ENCODE measurements at regions not wholly inside any gene's neighbourhood (a gene's known extent, or its start where the extent isn't known, plus 50 kb on each side); places are given as distances from the start of the nearest gene placed in this dataset.
"Not testable (repeated sequence)": the region's sequence is repeated elsewhere in the genome, so short reads cannot be mapped to it uniquely, and the experiment has no call there.

- Histone ChIP-seq H4K20me1 (ENCODE audit: insufficient read depth, poor library complexity, severe bottlenecking) (no peaks in the 10 kb centered on the region), H3K79me2 (no peaks in the 10 kb centered on the region), H3K27ac (no peak overlapping the region), H3K4me1 (ENCODE audit: insufficient read depth) (no peaks in the 10 kb centered on the region), H3K4me3 (no peak overlapping the region), H3K27me3 (no peaks in the 10 kb centered on the region), H3K9me3 (ENCODE audit: low read depth) (no peaks in the 10 kb centered on the region), H2AFZ (no peak overlapping the region), H3K36me3 (replicated peaks; ENCODE audit: insufficient read depth, low read depth) (no peaks in the 10 kb centered on the region), H3K9me2 (replicated peaks; ENCODE audit: insufficient read depth) (no peaks in the 10 kb centered on the region), H3K4me2 (no peak overlapping the region)
- TF ChIP-seq EZH2phosphoT487 (IDR thresholded peaks at IDR 0.05; ENCODE audit: low read depth, severe bottlenecking, unreplicated experiment) (no peak), EZH2 (IDR thresholded peaks at IDR 0.05; ENCODE audit: borderline replicate concordance) (no peak), CTCF (IDR thresholded peaks at IDR 0.05; ENCODE audit: poor library complexity) (no peak)
- WGBS (ENCODE audit: low lambda C conversion rate, missing lambda C conversion rate), result 100% methylated on average over 1 of the region's 1 CpG
- no peak for DNase-seq (ENCODE audit: low spot score)
These were observed 451.6 kb downstream of the SOX11 start for GRCh38 chr2:6143812-6144211.

DNA sequence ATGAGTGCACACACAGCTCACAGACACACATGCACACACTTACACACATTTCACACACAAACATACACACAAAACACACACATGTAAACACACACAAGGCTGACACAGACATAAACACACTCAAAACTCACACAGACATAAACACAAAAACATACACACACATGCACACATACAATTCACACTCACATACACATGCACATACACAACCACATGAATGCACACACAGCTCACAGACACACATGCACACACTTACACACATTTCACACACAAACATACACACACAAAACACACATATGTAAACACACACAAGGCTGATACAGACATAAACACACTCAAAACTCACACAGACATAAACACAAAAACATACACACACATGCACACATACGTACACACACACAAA lies 455.0 kb downstream of the SOX11 start:
- H3K4me3 ChIP-seq; H3K9me2 ChIP-seq (replicated peaks; ENCODE audit: insufficient read depth); H4K20me1 ChIP-seq (ENCODE audit: insufficient read depth, poor library complexity, severe bottlenecking); H3K4me2 ChIP-seq; H3K9me3 ChIP-seq (ENCODE audit: low read depth); H3K79me2 ChIP-seq; H3K27ac ChIP-seq; DNase-seq (ENCODE audit: low spot score); H3K36me3 ChIP-seq (replicated peaks; ENCODE audit: insufficient read depth, low read depth); H3K27me3 ChIP-seq; H3K4me1 ChIP-seq (ENCODE audit: insufficient read depth); H2AFZ ChIP-seq: not testable (repeated sequence)
- 96% methylated on average over 1 of the region's 1 CpG for WGBS (ENCODE audit: low lambda C conversion rate, missing lambda C conversion rate)

DNA sequence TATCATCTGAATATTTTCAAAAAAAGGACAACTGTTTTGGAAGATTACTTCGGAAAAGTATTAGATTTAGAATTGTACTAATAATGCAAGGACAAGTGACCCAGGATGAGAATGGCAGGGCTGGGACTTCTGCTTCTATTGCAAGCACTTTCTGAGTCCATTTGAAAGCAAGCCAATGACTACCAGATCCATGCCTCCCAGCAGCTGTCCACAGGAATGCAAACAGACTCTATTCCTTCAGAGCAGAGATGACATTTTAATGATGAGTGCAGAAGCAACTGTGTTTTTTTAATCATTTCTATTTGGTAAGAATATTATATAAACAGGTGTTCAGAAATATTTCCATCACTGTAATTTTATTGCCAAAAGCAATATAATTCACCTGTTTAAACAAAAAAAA lies 456.7 kb downstream of the SOX11 start:
- Histone ChIP-seq H2AFZ (no peak overlapping the region), H4K20me1 (ENCODE audit: insufficient read depth, poor library complexity, severe bottlenecking) (no peaks in the 10 kb centered on the region), H3K27ac (no peak overlapping the region), H3K4me3 (no peak overlapping the region), H3K9me2 (replicated peaks; ENCODE audit: insufficient read depth) (no peaks in the 10 kb centered on the region), H3K79me2 (no peaks in the 10 kb centered on the region), H3K27me3 (no peaks in the 10 kb centered on the region), H3K36me3 (replicated peaks; ENCODE audit: insufficient read depth, low read depth) (no peaks in the 10 kb centered on the region), H3K9me3 (ENCODE audit: low read depth) (no peaks in the 10 kb centered on the region), H3K4me2 (no peak overlapping the region), H3K4me1 (ENCODE audit: insufficient read depth) (no peaks in the 10 kb centered on the region)
- 84% methylated on average over 1 of the region's 1 CpG for WGBS (ENCODE audit: low lambda C conversion rate, missing lambda C conversion rate)
- TF ChIP-seq CTCF (IDR thresholded peaks at IDR 0.05; ENCODE audit: poor library complexity), result no peak
- TF ChIP-seq EZH2phosphoT487 (IDR thresholded peaks at IDR 0.05; ENCODE audit: low read depth, severe bottlenecking, unreplicated experiment), result no peak
- TF ChIP-seq EZH2 (IDR thresholded peaks at IDR 0.05; ENCODE audit: borderline replicate concordance), result no peak
- no peak for DNase-seq (ENCODE audit: low spot score)

DNA sequence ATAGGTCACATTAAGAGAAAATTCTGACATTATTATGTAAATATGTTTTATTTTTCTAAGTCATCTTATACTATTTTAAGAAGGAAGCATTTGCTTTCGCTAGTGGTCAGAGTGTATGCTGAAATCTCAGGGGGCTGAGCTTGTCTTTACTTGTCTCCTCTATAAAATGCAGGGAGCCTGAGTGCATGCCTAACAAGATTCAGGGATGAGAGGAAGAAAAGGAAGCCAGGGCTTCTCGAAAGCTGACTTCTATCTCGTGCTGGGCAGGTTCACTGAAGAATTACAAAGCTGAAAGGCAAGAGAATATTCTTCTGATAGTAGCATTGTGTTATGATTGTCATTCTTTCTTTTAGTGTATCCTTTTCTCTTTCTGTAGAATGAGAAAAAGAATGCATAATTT lies 467.4 kb downstream of the SOX11 start:
- no peak overlapping the region for H2AFZ ChIP-seq
- WGBS (ENCODE audit: low lambda C conversion rate, missing lambda C conversion rate), result 46% methylated on average over 3 of the region's 3 CpGs
- H3K4me2 ChIP-seq, result no peak overlapping the region

More for the DNA sequence above, 467.4 kb downstream of the SOX11 start:
- no peak for DNase-seq (ENCODE audit: low spot score)
- Histone ChIP-seq H4K20me1 (ENCODE audit: insufficient read depth, poor library complexity, severe bottlenecking) (no peaks in the 10 kb centered on the region), H3K79me2 (no peaks in the 10 kb centered on the region), H3K27me3 (no peaks in the 10 kb centered on the region), H3K4me1 (ENCODE audit: insufficient read depth) (no peaks in the 10 kb centered on the region), H3K36me3 (replicated peaks; ENCODE audit: insufficient read depth, low read depth) (no peaks in the 10 kb centered on the region), H3K9me2 (replicated peaks; ENCODE audit: insufficient read depth) (no peaks in the 10 kb centered on the region), H3K9me3 (ENCODE audit: low read depth) (no peaks in the 10 kb centered on the region), H3K4me3 (no peak overlapping the region), H3K27ac (no peak overlapping the region)
- TF ChIP-seq EZH2phosphoT487 (IDR thresholded peaks at IDR 0.05; ENCODE audit: low read depth, severe bottlenecking, unreplicated experiment) (no peak), EZH2 (IDR thresholded peaks at IDR 0.05; ENCODE audit: borderline replicate concordance) (no peak)

All from hepatocyte (in vitro differentiated cells).